GM19043 (cell line): ENCODE measurements at regions not wholly inside any gene's neighbourhood (a gene's known extent, or its start where the extent isn't known, plus 50 kb on each side); places are given as distances from the start of the nearest gene placed in this dataset.
A peak's percentile ranks its signal among the peaks of the same experiment; 100 is the strongest.

Experiments used
- ATAC-seq: cut with Tn5 transposase; IDR thresholded peaks from one replicate; pipeline ENCODE4 v1.9.1; 2021; ENCODE audit warnings: low read depth; ENCODE audit not compliant: unreplicated experiment

DNA sequence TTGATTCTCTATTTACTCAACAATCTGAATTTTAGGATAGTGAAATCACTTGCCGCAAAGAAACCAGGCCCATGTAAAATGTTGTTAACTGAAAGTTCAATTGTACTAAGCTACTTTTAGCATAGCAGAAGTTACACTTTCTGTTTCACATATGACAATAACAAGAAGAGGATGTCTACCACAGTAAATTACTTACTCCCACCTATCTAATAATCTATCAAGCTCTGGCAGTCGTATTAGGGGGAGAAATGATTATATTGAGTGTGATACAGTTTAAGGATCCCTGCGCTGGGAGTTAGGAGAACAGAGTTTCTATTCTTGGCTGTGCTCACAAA, 66.5 kb upstream of the CAND1 start:
- ATAC-seq = peak; percentile 71

DNA sequence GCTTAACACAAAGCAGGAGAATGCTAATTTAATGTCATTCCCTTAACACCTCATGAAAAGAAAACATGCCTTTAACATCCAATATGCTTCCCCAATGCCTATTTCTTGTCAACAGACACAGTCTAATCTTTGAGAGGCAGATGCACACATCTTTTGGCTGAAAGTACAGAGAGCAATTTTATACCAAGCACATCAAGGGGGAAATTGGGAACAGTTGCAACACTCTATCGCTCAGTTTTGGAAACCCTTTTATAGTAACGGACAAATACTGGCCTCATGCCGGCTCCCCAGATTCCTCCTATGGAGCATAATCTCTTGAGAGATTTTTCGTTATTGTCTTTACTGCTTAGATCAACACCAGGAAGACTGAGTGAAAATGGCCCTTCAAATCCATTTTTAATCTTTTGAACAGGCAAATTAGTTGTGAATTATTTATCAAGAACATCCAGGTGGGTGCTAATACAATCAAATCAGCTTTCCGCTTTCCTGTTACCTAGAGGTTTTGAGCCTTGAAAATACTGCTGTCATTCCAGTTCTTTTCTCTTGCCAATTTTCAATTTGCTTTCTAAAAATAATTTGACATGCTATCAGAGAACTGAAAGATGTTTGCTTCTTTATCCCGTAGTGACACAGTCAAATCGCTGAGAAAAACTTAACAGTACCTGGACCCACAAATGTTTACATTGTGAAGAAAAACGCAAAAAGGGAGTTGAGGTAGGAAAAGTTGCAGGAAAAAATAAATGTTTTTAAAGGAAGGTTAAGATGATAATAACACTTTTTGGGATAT, 60.7 kb upstream of the CAND1 start:
- ATAC-seq = no peak

DNA sequence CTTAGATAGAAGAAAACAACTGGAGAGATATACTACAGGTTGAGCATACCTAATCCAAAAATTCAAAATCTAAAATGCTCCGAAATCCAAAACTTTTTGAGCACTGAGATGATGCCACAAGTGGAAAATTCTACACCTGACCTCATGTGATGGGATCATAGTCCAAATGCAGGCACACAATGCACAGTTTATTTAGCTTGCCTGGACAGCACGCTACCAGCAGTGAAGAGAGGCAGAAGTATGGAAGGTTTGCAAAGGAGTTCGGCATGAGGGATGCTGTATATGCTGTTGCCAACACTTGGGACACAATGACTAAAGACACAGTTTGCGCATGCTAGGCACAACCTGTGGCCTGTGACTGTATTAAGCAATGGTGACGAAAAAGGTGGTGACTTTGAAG, 58.1 kb upstream of the CAND1 start:
- ATAC-seq = no peak

DNA sequence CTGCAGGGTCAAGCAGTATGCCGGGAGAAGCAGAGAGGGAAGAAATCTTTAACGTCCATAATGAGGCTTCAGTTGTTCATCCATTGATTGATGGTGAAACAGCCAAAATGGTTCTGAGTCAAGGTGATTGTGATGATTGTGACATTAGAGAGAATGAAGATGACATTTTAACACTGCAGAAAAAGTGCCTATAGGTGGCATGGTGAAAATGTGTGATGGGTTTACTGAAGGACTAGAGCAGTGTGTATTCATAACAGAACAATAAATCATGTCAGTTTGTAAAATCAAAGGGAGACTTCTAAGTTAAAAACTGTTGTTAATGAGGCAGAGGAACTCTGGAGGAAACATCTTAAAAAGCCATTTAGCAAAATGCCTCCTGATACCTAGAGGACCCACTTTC, 57.7 kb upstream of the CAND1 start:
- no peak for ATAC-seq

DNA sequence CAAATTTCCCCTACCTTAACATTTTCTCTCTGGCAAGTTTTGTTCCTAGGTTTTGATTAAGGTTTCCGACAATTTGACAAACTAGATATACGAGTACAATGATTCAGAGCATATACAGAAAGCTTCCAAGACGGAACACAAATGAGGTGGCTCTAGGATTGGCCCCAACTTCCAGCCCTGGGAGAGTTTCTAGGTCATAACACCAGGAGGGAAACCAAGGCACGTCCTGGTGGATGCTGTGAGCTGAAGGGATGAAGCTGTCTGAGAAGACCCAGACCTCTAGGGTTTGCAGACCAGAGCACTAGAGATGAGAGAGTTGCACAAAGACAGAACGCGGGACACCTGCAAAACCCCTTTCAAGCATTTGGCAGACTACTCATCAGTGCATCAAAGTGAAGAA, 51.5 kb upstream of the CAND1 start:
- no peak for ATAC-seq
